GM12864 (cell line): ENCODE measurements at regions not wholly inside any gene's neighbourhood (a gene's known extent, or its start where the extent isn't known, plus 50 kb on each side); places are given as distances from the start of the nearest gene placed in this dataset.
"Not testable (repeated sequence)": the region's sequence is repeated elsewhere in the genome, so short reads cannot be mapped to it uniquely, and the experiment has no call there.

Experiments
- DNase-seq: peaks from one replicate; pipeline ENCODE4 v3.0.0-alpha.2; 2011; ENCODE audit warnings: low read depth
- H3K4me3 ChIP-seq: 2 replicates; pipeline ENCODE4 v1.5.1; 2011; ENCODE audit warnings: mild to moderate bottlenecking, low read depth, low read length, control low read depth
- CTCF ChIP-seq: IDR thresholded peaks from 2 replicates; pipeline ENCODE4 v1.5.1; 2011; ENCODE audit warnings: low read depth, mild to moderate bottlenecking, moderate library complexity, low read length, control low read depth, inconsistent platforms; ENCODE audit errors: missing control alignments

DNA sequence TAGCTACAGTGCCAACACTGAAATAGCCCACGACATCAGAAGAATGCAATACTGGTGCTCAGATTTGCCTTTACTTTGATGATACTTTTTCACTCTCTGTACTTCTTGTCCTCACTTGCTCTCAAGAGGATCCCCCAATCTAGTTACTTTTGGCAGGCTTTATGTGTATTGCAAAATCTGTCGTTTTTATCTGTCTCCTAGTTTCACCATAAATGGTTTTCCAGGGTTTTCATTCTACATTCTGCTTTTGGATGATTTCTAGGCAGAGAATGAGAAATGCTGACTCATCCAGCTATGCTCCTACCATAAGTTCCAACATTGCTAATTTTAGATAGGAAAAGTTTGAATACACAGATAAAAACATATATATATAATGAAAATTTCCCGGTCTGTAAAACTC lies 659.5 kb upstream of the NRG3 start:
- TF ChIP-seq CTCF: no peak
- no peak overlapping the region for H3K4me3 ChIP-seq
- no peak for DNase-seq

DNA sequence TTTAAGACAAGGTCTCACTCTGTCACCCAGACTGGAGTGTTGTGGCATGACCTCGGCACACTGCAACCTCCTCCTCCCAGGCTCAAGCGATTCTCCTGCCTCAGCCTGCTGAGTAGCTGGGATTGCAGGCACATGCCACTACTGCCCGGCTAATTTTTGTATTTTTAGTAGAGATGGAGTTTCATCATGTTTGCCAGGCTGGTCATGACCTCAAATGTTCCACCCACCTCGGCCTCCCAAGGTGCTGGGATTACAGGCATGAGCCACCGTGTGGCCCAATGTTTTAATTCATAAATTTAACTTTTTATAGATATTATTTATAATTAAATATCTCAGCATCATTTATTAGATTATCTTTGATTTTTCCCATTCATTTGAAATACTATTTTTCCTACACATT lies 658.0 kb upstream of the NRG3 start:
- H3K4me3 ChIP-seq: no peak overlapping the region
- no peak for TF ChIP-seq CTCF
- no peak for DNase-seq

- no peak for DNase-seq
- no peak overlapping the region for H3K4me3 ChIP-seq
- no peak for TF ChIP-seq CTCF
Observed at GRCh38 chr10:81218307-81218706, 656.7 kb upstream of the NRG3 start.

DNA sequence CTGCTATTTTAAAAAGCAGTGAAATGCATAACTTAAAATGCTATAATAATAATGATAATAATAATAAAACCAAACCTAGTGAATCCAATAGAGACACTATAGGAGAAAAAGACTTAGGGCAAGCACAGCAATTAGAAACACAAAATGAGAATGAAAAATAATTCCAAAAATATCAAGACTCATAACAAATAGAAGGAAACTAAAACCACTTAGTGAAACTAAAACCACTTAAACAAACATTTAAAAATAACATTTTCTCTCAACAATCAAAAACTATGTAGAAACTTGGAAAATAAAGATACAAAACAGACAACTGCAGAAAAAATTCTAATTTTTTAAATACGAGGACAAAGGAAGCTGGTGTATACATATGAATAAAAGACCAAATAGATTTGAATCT lies 655.2 kb upstream of the NRG3 start:
- no peak overlapping the region for H3K4me3 ChIP-seq
- no peak for DNase-seq
- no peak for TF ChIP-seq CTCF

DNA sequence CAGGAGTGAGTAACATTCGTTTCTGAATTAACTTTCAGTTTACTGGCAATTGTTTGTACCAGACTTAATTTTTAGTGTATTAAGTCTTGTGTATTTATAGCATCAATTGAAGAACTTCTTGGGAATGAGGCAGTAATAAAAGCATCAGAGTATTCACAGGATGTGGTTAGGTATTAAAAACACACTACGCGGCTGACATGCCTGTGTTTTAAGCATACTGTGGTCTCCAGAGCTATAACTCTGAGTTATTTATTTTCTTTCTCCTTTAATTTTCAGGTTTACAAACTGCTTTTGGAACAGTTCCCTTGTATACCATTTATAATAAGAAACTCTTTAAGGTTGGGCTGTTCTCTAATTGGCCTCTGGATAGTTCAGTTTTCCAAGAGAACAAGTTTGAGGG lies 626.1 kb upstream of the NRG3 start:
- no peak overlapping the region for H3K4me3 ChIP-seq
- no peak for TF ChIP-seq CTCF
- DNase-seq: no peak

GRCh38 chr10:81251457-81252115 lies 623.4 kb upstream of the NRG3 start:
- DNase-seq: no peak
- no peak overlapping the region for H3K4me3 ChIP-seq
- TF ChIP-seq CTCF: no peak

DNA sequence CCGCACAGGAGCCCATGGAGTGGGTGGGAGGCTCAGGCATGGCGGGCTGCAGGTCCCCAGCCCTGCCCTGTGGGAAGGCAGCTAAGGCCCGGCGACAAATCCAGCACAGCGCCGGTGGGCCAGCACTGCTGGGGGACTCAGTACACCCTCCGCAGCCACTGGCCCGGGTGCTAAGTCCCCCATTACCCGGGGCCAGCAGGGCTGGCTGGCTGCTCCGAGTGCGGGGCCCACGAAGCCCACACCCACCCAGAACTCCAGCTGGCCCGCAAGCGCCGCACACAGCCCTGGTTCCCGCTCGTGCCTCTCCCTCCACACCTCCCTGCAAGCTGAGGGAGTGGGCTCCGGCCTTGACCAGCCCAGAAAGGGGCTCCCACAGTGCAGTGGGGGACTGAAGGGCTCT lies 610.0 kb upstream of the NRG3 start:
- DNase-seq, H3K4me3 ChIP-seq: not testable (repeated sequence)

DNA sequence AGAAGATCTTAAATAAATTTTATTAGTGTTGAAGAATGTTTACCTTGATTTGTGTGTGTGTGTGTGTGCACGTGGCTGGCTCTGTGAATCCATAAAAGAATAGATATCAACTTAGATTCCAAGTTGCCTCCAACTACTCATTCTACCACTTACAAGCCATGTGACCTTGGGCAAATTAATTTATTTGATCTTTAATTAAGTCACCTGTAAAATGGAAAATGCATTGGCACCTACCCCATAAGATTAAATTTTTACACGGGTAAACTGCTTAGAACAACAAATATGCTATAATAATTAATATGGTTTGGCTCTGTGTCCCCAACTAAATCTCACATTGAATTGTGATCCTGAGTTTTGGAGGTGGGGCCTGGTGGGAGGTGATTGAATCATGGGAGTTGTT lies 604.9 kb upstream of the NRG3 start:
- no peak for DNase-seq
- H3K4me3 ChIP-seq: no peak overlapping the region
- no peak for TF ChIP-seq CTCF
